Suprapubic skin (tissue), 3 donors: ENCODE measurements at regions not wholly inside any gene's neighbourhood (a gene's known extent, or its start where the extent isn't known, plus 50 kb on each side); places are given as distances from the start of the nearest gene placed in this dataset.
"Not testable (repeated sequence)": the region's sequence is repeated elsewhere in the genome, so short reads cannot be mapped to it uniquely, and the experiment has no call there.

Experiments used
- CTCF ChIP-seq, 2 donors: fragments of 200-600 bp in 1 of 2; fragments of 450-650 bp in 1 of 2; sonication (generic) in 1 of 2; IDR thresholded peaks; one replicate each; pipeline ENCODE4 v1.5.1; 2016 to 2019; ENCODE audit warnings: antibody characterized with exemption in 2 of 2, mild to moderate bottlenecking in 1 of 2, moderate library complexity in 1 of 2
- EP300 ChIP-seq: sonication (generic); formaldehyde crosslinking; IDR thresholded peaks from one replicate; pipeline ENCODE4 v1.6.1; 2017; ENCODE audit warnings: antibody characterized with exemption

GRCh38 chr5:18617191-18617590 lies 982.9 kb downstream of the TAF11L14 start:
- not testable (repeated sequence) for TF ChIP-seq CTCF (IDR thresholded peaks at IDR 0.05); EP300
